Right ventricle myocardium inferior (tissue), 1 donor: ENCODE measurements at regions not wholly inside any gene's neighbourhood (a gene's known extent, or its start where the extent isn't known, plus 50 kb on each side); places are given as distances from the start of the nearest gene placed in this dataset.
"Not testable (repeated sequence)": the region's sequence is repeated elsewhere in the genome, so short reads cannot be mapped to it uniquely, and the experiment has no call there.

Experiments used
- ATAC-seq: fragments of 200-7000 bp; cut with Tn5 transposase; one replicate; pipeline ENCODE4 v1.9.1; 2020; ENCODE audit warnings: mild to moderate bottlenecking, moderate library complexity
- DNase-seq: peaks from one replicate; pipeline ENCODE4 v3.0.0; 2021; ENCODE audit errors: missing footprints
- intact Hi-C: fragments of 100-400 bp; cut with DNase I; formaldehyde crosslinking; loops from one replicate; pipeline ENCODE4 v1.11.0; 2022
- donor health status: DM: no; HTN: yes; CAD: no; lungs with severe emphysema.

DNA sequence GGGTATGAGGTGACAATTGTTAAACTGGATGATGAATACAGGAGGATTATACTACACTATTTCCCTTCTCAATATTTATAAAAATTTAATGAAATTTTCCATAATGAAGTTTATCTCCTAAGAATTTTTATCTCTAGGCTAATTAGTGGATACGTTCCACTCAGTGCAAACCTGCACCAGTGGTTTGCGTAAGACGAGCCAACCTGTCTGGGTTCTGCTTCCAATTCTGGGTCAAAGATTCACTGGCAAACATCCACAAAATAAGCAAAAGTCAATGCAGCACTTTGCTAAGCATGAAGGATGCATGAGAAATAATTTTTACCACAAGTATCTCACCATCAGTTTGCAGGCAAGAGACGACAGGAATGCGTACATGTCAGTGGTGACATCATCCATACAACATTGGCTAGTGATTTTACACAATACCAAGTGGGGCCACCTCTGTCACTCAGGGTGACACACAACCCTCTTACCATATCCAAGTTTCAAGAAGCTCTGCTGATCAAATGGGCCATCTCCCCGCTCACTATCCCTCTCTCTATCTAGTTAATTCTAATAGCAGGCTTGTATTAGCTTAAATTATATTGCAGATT lies 51.7 kb downstream of the FAM50B start:
- intact Hi-C loops = no loop called here
- DNase-seq (no peak), ATAC-seq (no peak)

DNA sequence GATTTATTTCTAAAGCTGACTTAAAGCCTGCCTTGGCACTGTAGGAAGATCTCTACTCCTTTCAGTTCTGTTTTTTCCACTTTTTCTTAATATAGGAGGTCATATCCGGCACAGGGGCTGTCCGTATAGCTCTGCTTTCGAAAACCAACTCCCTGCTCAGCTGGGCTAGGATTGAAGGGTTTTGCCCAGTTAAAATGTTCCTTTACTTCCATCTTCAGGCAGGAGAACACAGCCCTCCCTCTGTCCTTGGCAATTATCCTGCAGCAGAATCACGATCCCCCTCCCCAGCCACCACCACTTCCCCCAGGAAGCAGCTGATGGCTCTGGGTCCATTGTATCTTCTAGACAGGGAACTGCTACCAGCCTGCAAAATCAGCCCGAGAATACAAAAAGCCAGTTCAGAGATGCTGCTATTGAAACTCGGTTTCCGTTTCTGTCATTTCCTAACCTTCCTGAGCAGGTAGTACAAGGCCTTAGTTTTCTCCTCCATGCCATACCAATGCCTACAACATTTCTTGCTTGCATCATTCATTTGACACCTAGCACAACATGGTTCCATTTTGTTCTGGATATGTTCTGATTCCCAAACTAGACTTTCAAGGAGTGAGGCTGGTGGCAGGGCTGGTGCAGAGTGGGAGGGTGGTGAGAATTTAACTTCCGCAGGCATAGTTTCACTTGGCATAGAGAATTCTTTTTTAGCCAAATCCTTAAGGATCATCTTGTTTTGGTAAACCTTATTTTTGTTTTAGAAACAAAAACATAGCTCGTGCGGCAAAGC lies 53.9 kb downstream of the FAM50B start:
- intact Hi-C loops = no loop called here
- ATAC-seq = no peak
- no peak for DNase-seq

DNA sequence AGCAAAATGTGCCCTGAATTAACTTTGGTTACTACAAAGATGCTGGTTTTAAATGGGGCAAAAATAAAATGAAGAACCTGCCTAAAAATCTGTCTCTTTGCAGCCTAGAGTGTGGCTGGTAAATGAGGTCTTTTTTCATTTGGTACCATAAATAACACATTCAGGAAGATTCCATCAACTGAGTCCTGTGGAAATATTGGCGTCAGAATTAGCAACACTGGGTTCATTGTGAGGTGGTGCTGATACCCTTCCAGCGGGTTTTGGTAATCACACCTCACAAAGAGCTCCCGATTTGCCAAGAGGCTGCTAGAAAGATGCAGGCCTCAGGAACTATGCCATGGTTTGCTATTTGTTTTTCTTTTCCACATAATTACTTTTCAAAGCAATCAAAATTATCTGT lies 55.3 kb downstream of the FAM50B start:
- intact Hi-C loops = no loop called here
- ATAC-seq = no peak
- DNase-seq = no peak

DNA sequence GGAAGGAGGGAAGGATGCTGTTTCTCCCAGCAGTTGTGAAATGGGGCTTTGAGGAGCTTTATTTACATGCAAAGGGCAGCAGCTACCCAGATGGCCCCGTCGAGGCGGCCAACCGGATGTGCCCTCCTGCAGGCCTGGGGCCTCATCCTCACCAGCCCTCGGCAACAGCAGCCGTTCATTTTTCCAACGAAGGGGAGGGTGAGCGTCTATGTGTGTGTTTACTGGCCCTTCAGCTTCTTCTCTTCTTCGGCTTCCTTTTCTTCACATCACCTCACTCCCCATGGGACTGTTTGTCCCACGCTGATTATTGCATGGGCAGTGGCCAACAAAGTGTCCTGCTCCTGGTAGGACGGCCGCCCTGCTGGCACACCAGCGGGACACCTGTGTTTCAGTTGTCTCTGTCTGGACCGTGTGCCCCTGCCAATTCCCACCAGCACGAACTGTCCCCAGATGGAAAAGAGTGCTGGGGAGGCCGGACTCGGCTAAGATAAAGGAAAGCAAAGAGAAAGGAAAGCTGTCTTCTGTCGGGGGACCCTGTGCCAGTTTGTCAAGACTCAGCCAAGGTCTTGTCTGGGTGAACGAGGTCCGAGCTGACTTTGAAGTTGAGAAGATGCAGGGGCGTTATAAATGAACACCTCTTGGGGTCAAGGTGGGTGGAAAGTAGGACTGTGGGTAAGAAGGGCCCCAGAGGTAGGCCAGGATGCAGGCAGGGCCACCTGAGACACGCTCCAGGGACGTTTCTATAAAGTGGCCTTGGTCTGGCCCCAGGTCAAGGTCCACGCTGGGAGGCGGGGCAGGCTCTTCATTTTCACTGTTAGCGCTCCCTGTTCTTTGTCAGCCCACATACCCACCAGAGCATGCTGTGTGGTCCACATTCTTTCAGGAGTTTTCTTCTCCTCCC lies 57.0 kb downstream of the FAM50B start:
- ATAC-seq (peak; percentile 83), DNase-seq (no peak)
- intact Hi-C loops = no loop called here

DNA sequence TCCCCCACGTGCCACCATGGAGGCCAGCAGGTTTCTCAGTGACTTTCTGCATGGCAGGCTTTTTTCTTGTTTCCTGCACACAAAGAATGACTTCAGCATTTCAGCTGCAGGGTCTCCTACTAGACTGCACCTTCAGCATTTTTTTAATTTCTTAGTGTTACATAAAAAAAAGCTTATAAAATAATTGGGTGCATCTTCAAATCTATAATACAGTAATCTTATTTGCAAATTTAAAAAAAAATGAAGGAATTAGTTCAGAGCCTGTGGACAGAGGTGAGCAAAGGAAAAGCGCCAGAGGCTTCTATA lies 57.6 kb downstream of the FAM50B start:
- DNase-seq (no peak), ATAC-seq (no peak)
- intact Hi-C loops = no loop called here

DNA sequence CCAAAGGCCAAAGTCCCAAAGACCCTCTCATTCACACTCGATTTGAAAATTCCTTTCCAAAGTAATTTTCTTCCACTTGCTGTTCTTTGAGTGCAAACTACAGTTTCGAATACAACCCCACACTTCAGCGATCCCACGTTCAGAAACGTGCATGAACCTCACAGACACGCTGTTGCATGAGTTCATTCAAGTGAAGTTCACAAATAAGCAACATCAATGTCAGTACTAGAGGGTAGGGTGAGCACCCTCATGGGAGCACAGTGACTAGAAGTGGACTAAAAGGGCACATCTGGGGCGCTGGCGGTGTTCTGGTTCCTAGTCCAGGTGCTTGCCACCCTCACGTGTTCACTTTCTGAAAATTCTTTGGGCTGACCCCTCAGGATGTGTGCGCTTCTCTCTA lies 59.0 kb downstream of the FAM50B start:
- intact Hi-C loops = no loop called here
- ATAC-seq = no peak
- DNase-seq = no peak

GRCh38 chr6:3908961-3909360 lies 59.8 kb downstream of the FAM50B start:
- intact Hi-C loops = no loop called here
- no peak for DNase-seq
- no peak for ATAC-seq

- no peak for ATAC-seq
- intact Hi-C loops = no loop called here
- DNase-seq = no peak
Measured at GRCh38 chr6:3910106-3910663, 61.0 kb downstream of the FAM50B start.

DNA sequence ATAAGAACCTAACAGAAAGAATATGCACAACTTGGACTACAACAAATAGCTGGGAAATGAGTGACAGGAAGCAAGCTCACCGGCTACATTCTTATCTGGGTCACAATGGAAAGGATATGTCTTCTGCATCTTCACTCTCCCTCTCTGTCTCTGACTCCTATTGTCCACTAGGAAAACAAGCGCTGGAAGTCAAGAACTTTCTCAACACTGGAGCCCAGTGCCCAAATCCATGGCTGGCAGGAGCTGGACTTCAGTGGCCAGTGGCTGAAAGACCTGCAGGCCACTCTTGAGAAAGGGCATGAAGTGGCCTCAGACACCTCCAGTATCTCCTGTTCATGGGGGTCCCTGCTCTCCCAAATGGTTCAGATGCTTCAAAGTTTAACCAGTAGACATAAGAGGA lies 62.0 kb downstream of the FAM50B start:
- no peak for ATAC-seq
- no peak for DNase-seq
- intact Hi-C loops = no loop called here

- DNase-seq (no peak), ATAC-seq (peak; percentile 37)
- intact Hi-C loops = no loop called here
Measured at GRCh38 chr6:3911614-3912336, 62.6 kb downstream of the FAM50B start.

DNA sequence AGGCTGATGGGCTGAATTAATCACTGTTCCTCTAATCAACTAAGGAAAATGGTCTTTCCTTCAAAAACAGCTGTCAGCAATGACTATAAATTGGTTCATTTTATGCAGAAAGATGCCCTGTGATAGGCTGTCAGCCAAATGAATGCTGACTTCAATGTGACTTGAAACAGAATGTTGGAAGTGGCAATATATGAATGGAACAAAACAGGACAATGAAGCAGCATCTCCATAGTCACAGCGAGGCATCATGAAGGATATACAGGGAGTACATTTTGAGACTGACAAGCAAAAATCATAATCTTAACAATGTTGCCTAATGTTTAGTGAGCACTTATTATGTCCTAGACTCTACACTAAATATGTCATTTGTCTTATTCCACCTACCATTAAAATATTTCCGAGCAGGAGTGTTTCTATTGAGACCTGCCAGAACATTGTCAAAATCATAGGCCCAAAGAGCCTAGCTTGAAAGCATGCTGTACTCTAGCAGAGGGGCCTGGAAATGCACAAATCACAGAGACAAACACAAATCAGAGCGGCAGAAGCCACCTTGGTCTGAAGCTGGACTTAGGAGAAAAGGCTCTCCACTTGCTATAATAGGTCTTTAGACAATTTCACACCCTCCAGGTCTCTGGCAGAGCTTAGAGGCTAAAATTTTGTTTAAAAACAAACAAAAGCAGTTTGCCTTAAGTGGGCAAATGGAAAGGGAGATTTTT lies 63.3 kb downstream of the FAM50B start:
- intact Hi-C loops = no loop called here
- ATAC-seq (peak; percentile 40), DNase-seq (no peak)

DNA sequence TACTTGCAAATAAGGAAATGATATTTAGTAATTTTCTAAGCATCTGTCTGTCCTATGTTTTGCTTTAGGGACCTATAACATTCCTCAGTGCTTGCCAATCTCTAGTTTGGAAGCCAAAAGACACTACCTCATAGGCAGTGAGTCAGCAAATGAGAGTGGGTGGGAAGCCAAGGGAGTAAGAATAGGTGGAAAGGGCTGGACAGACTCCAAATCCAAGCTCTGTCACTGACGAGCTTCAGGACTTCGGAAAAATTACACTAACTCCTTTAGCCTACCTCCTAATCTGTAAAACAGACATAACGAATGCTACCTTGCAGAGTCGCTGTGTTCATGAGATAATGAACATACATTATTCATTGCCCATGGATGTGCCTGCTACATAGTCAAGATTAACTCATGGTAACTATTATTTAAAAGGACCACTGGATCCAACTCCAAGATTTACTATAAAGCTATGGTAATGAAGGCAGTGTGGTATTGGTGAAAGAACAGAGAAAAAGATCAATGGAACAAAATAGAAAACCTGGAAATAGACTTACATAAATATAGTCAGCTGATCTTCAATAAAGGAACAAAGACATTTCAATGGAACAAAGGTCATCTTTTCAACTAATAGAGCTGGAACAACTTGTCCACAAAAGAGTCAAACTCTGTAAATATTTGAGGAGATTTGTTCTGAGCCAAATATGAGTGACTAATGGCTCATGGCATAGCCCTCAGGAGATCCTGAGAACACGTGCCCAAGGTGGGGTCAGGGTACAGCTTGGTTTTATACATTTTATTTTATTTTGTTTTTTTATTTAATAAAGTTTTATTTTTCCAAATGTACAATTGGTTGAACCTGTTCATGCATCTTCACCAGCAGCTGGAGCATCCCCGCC lies 64.1 kb downstream of the FAM50B start:
- ATAC-seq = peak; percentile 89
- no peak for DNase-seq
- intact Hi-C loops = no loop called here

- intact Hi-C loops = no loop called here
- no peak for ATAC-seq
Measured at GRCh38 chr6:3913958-3914337, 64.8 kb downstream of the FAM50B start.

GRCh38 chr6:3915076-3915791 lies 66.1 kb downstream of the FAM50B start:
- DNase-seq (no peak), ATAC-seq (no peak)
- intact Hi-C loops = no loop called here

More at GRCh38 chr6:3913958-3914337, 64.8 kb downstream of the FAM50B start:
- DNase-seq = no peak

DNA sequence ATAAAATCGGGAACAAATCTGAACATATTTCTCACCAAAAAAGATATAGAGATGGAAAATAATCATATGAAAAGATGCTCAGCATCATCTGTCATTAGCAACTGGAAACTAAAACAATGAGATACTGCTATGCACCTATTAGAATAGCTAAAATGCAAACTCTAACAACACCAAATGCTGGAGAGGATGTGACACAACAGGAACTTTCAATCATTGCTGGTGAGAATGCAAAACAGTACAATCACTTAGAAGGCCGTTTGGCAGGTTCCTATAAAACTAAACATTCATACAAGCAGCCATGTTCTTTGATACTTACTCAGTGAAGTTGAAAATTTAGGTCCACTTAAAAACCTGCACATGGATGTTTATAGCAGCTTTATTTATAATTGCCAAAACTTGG lies 67.0 kb downstream of the FAM50B start:
- ATAC-seq (no peak), DNase-seq (no peak)
- intact Hi-C loops = no loop called here

GRCh38 chr6:3916749-3917148 lies 67.6 kb downstream of the FAM50B start:
- DNase-seq, intact Hi-C loops, ATAC-seq: not testable (repeated sequence)

DNA sequence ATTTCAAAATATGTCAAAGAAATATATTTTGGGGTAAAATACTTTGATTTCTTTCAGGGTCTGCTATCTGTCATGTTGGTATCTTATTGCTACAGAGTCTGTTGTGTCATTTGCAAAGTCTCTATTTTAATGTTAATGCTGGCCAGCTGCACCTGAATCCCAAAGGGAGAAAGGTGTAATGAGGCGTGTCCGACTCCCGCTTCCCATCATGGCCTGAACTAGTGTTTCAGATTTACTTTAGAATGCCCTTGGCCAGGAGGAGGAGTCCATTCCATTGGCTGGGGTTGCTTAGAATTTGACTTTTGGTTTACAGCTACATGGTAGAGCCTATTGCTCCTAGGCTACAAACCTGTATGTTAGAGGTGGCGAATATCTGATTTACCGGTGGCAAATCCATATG lies 69.3 kb downstream of the FAM50B start:
- intact Hi-C loops = no loop called here
- no peak for DNase-seq

More for the DNA sequence above, 69.3 kb downstream of the FAM50B start:
- no peak for ATAC-seq
